RPMI7951 (cell line): ENCODE measurements at regions not wholly inside any gene's neighbourhood (a gene's known extent, or its start where the extent isn't known, plus 50 kb on each side); places are given as distances from the start of the nearest gene placed in this dataset.

Experiments used
- DNase-seq: peaks from one replicate; pipeline ENCODE4 v3.0.0-alpha.2; 2012; ENCODE audit warnings: low read depth

- no peak for DNase-seq
Measured at GRCh38 chr1:215458562-215458961, 108.5 kb upstream of the KCTD3 start.

DNA sequence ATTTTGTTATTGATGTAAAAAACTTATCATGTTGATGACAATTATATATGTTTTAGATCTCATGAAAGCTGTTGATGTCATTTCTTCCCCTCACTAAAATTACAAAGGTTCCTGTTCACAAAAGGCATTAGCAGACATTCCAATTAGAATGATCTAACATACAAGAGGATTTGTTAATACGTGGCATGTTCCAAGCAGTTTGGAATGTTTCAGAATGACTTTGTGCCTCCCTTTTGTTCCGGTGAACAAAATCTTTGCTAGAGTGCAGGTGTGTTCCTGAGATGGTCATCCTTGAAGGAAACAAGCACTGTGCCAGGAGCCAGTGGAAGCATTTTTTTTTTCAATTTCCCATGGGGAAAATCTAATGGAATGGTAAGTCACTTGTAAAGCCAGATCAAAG, 108.0 kb upstream of the KCTD3 start:
- DNase-seq = no peak

DNA sequence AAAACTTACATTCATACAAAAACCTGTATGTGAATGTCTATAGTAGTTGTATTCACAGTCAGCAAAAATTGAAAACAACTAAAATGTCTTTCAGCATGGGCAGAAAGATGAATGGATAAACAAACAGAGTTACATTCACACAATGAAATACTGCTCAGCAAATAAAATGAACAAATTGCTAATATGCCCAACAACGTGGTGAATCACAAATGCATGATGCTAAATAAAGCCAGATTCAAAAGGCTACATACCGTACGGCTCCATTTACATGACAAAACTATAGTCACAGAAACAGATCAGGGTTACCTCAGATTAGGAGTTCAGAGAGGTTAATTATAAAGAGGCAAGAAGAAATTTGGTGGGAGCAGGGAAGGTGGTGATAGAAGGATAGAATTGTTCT, 100.7 kb upstream of the KCTD3 start:
- DNase-seq = no peak

DNA sequence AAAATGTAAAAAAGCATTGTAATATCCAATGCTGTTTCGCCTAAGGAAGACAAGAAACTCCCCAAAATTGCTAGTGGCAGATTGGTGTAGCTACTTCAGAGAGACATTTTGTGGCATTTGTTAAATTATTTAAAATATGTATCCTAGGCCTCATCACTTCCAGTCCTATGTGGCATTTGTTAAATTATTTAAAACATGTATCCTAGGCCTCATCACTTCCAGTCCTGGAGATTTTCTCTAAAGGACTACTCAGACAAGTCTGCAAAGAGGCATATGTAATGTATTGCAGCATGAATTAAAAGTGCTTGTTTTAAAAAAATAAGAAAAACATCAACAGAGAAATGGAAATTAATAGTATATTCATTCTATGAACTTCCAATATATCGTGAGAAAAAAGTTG, 95.6 kb upstream of the KCTD3 start:
- no peak for DNase-seq

DNA sequence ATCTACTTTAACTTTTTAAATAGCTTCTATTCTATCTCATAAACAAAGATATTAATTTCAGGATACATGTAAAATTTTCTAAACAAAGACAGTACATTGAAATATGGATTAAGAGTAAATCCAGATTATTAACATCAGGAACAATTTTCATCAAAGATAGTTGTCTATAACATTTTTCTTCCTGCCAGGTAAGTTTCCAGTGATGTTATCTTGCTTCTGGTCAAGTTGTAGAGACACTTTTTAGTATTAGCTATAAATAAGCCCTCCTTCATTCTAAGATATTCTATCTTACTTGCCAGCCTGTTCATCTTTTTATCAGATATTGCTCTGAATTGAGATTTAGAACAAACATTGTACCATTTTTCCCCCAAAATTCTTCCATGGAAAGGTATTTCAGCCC, 94.4 kb upstream of the KCTD3 start:
- DNase-seq = no peak

DNA sequence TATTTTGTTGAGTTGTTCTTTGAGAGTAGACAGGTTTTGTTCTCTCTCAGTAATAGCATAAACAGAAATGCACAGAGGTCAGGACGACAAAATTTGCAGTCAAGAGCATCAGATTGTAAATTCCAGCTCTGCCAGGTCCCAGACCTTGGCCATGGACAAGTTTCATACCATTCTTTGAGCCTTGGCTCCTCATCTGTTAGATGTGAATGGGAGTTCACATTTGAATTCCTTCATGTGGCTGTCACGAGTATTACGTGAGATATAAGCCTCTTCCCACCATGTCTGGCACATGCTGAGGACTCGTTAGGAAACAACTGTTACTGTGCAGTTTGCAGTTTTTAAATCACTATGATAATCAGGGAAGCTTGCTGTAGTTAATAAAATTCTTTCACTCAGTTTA, 93.2 kb upstream of the KCTD3 start:
- DNase-seq = peak; percentile 9

GRCh38 chr1:215474940-215475339, 92.2 kb upstream of the KCTD3 start:
- DNase-seq = peak; percentile 24

- DNase-seq = peak; percentile 84
Measured at GRCh38 chr1:215475796-215476481, 91.2 kb upstream of the KCTD3 start.

DNA sequence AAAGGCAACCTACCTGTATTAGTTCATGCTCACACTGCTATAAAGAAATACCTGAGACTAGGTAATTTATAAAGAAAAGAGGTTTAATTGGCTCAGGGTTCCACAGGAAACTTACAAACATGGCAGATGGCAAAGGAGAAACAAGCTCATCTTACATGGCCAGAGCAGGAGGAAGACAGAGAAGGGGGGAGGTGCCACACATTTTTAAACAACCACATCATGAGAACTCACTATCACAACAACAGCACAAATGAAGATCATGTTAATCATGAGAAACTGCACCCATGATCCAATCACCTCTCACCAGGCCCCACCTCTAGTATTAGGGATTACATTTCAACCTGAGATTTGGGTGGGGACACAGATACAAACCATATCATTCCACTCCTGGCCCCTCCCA, 90.6 kb upstream of the KCTD3 start:
- DNase-seq = peak; percentile 51

DNA sequence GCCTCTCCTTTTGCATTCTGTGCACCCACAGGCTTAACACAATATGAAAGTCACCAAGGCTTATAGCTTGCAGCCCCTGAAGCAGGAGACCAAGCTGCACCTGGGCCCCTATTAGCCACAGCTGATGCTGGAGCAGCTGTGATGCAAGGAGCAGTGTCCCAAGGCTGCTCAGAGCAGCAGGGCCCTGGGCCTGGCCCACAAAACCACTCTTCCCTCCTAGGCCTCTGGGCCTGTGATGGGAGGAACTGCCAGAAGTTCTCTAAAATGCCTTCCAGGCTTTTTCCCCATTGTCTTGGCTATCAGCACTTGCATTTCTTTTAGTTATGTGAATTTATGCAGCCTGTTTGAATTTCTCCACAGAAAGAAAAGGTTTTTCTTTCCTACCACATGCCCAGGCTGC, 89.5 kb upstream of the KCTD3 start:
- DNase-seq = peak; percentile 25

GRCh38 chr1:215479567-215479966, 87.5 kb upstream of the KCTD3 start:
- no peak for DNase-seq

- no peak for DNase-seq
Measured at GRCh38 chr1:215482079-215482478, 85.0 kb upstream of the KCTD3 start.

GRCh38 chr1:215484171-215484939, 82.7 kb upstream of the KCTD3 start:
- DNase-seq = no peak

GRCh38 chr1:215487466-215487865, 79.6 kb upstream of the KCTD3 start:
- DNase-seq = no peak

- DNase-seq = no peak
Measured at GRCh38 chr1:215488850-215489249, 78.3 kb upstream of the KCTD3 start.

DNA sequence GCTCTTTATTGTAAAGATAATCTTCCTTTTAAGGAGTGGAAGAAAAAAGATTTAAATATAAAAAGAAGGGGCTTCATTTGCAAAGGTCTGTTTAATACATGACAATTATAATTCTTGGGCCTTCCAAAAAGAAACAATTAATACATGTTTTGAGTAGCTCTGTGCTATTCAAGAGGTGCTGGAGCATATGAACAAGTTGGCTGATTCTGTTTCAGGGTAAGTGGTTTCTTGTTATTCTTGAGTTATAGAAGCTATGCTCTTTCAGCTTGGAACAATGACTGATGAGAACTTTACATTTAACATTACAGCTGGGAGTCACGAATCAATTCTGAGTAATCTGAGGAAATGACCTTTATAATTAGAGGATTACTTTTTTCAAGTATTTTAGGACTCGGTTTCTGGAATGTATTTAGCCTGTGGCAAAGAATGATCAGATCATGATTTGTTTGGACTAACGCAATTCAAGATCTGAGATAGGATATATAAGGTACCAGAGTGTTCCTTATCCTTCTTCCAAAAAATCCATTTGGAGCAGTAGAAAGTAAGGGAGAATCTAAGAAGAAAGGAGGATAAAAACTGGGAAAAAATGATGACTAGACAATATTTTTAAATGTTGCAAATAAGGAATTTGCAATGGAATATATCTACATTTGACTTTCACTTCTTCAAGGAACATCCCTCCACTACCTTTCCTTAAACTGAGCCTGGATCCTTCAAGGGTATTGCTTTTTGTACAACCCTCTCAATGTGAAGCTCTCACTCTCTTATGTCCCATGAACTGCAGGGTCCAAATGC, 77.1 kb upstream of the KCTD3 start:
- peak; percentile 57 for DNase-seq

DNA sequence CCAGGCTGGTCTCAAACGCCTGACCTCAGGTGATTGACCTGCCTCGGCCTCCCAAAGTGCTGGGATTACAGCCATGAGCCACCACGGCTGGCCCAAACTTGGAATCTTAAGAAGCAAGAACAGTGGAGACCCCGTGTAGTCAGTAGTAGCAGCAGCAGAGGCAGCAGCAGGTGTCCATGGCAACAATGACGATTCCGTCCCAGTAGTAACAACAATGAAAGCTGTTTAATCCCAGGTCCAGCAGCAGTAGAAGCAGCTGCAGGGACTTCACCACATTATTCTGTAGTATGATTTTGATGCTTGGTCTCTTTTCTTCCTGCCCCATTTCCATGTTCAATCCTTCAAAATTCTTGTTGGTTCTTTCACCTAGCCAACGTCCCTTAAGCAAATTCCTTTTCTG, 69.6 kb upstream of the KCTD3 start:
- no peak for DNase-seq

GRCh38 chr1:215501496-215501895, 65.6 kb upstream of the KCTD3 start:
- DNase-seq = no peak

DNA sequence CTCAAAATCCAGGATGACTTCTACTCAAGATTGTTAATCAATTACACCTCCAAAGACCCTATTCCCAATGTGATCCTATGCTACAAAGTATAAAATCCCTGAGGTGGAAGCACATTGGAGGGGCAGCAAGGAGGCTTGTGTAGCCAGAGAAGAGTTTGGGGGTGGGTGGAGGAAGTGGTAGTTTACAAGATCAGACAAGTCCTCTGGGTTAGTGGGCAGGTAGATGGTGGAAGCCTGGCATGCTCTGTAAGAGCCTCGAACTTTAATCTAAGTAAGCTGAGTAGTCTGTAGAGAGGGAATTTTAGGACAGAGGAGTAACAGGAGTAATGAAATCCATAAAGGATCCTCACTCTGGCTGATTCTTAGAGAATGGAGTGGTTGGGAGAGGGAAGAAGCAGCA, 65.0 kb upstream of the KCTD3 start:
- no peak for DNase-seq

DNA sequence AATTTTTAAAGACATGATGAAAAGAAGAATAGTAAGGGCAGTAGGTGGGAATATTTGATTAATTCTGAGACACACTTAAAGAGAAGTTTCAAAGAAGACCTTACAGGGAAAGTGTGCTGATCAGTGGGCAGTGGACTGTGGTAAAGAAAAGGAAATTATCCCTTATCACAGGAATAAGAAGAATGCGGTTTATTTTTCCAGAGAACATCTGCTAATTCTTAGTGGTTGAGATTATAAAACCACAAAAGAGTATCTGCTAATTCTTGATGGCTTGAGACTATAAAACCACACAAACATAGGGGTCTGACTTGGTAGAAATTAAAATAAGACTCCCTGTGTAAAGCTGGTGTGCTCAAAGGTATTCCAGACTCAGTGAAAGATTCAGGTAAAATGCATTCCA, 60.0 kb upstream of the KCTD3 start:
- peak; percentile 73 for DNase-seq

DNA sequence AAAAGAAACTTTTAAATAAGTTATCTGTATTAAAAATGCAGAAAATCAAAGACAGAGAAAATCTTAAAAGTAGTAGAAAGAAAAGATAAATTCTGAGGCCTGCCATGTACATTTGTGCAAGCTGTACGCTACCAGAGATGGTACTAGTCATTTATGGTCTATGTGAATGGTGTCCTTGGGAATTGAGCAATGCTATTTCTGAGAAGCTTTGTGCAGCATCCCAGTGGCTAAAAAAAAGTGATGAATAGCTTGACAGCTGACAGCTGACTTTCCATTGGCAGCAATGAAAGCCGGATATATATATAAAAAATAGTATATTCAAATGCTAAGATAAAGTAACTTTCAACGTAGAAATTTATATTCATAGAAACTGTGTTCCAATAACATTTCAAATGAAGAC, 58.8 kb upstream of the KCTD3 start:
- DNase-seq = no peak
